ENCODE measurements at regions not wholly inside any gene's neighbourhood (a gene's known extent, or its start where the extent isn't known, plus 50 kb on each side); places are given as distances from the start of the nearest gene placed in this dataset.

GRCh38 chr10:29202386-29202940, 86.4 kb upstream of the LYZL1 start:
- TF ChIP-seq CTCF (IDR thresholded peaks at IDR 0.05) (no peak), POLR2A (IDR thresholded peaks at IDR 0.05) (no peak)

Measured in esophagus squamous epithelium (tissue), 4 donors.